NCI-H460 (cell line): ENCODE measurements at regions not wholly inside any gene's neighbourhood (a gene's known extent, or its start where the extent isn't known, plus 50 kb on each side); places are given as distances from the start of the nearest gene placed in this dataset.
A peak's percentile ranks its signal among the peaks of the same experiment; 100 is the strongest.
"Not testable (repeated sequence)": the region's sequence is repeated elsewhere in the genome, so short reads cannot be mapped to it uniquely, and the experiment has no call there.

Experiments
- DNase-seq: peaks from one replicate; pipeline ENCODE4 v3.0.0-alpha.2; 2016; ENCODE audit warnings: low read depth; ENCODE audit errors: extremely low read depth

DNA sequence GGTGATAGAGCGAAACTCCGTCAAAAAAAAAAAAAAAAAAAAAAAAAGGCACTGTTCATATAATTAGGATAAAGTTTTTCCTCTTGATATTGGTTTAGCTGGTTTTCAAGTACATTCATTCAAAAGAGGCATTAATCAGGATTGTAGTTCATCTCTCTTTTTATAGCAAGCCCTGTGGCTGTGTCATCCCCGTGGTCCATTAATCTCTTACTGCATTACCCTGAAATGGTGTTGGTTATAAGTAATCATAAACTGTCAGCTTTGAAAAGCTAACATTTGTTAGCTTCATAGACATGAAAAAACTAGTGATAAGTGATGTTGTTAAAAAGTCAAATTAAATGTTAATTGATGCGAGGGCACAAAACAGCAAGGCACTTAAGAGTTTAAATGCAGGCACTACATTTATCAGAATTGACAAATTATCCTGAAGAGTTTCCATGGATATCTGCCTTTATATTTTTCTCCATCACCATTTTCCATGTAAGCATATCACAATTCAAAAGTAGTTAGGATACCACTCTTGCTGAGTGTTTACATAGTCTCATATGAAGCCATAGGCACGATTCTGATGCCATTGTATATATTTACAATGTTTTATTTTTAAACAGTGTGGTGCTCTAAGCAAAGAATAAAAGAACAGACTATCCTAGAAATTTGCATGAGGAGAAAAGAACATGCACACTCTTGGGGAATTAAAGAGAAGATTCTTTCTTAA is 193.1 kb downstream of the OTOL1 start:
- no peak for DNase-seq

DNA sequence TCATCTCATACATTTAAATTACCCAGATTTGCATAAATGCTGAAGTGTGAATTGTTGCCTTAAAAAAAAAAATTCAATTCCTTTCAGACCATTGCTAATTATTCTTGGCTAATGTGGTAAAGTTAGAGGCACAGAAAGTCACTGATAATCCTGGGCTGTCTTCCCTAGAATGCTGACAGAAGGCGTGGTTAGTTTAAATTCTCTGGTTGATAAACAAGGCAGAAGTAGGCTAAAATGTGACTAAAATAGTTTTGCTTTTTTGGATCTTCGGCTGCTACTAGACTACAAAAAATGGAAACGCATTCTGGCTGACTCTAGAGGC is 193.7 kb downstream of the OTOL1 start:
- no peak for DNase-seq

DNA sequence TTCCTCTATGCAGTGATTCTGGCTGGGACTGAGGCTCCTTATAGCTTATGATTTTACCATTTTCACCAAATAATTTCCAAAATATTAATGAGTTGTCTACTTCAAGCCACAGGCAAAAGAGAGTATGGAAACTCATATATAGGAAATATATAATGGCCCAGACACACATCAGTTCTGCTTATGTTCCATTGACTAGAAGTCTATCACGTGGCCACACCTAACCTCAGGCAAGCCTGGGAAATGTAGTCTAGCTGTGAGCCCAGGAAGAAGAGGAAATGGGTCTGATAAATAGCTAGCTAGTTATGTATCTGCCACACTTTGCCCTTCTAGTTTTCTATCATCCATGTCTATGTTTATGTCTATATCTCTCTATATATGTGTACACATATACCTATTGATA is 195.1 kb downstream of the OTOL1 start:
- no peak for DNase-seq

DNA sequence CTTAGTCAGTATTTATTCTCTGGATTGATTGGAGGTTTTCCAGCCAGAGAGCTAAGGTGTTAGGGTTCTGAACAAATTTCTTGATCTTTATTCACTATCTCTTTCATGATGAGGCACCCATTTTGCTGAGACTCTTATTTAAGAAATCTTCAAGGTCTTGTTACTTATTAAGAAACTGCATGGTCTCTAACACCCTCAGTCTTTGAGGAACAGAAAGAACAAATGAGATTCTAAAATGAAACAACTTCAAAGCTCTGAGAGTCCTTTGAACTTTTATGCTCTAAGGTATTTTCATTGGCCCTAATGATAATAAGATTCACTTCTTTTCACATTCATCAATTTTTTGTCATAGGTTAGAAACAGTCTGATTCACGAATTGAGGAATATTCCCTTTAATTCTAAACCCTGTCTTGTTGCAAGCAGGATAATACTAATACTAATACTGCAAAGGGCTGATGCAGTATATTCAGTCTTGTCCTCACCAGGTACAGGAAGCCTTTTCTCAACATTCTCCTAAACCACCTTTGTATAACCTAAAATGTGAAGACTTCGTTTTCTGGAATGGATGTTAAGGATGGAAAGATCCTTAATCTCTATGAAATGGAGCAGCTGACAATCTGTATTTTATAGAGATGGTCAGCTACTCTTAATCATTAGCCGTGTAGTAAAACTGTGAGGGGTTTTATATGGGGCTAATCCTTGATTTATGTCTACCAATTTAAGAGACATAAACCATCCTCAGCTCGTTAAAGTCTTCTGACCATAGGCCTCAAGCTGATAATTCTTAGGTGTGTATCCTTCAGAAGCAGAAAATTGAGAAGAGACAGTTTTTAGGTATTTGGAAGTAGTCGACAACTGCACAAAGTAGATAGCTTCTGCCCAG is 198.3 kb downstream of the OTOL1 start:
- no peak for DNase-seq

DNA sequence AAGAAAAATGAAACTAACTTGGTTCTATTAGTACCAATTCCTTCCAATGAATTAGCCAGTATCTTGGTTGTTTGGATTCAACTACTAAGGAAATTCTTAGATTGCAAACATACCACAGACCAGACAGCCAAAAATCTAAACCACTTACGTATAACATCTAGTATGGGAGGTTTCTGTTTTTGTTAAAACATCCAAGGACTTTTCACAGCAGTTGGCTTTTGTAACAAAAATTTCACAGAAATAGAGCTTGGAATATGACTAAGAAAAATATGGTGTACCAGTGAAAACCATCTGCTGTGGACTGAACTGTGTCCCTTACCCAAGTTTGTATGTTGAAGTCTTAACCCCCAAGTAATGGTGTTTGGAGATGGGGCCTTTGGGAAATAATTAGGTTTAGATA is 199.2 kb downstream of the OTOL1 start:
- DNase-seq: no peak

DNA sequence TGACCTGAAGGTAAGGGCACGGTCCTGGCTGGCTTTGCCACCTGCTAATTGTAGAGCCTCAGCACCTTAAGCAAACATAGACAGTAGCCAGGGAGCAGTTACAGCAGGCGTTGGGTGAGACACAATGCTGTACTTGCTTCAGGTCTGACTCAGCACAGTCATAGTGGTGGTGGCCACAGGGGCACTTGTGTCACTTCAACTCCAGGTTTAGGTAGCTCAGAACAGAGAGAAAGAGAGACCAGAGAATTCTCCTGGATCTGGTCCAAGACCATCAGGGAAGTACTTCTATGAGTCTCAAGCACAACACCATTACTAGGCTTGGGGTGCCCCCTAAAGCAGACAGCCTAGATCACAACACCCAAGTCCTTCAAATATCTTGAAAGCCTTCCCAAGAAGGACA is 204.4 kb downstream of the OTOL1 start:
- DNase-seq: peak; percentile 6

DNA sequence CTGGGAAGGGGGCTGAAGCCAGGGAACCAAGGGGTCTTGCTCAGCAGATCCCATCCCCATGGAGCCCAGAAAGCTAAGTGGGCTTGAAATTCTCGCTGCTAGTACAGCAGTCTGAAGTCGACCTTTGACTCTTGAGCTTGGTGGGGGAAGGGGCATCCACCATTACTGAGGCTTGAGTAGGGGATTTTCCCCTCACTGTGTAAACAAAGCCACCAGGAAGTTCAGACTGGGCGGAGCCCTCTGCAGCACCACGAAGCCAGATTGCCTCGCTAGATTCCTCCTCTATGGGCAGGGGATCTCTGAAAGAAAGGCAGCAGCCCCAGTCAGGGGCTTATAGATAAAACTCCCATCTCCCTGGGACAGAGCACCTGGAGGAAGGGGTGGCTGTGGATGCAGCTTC is 210.6 kb downstream of the OTOL1 start:
- not testable (repeated sequence) for DNase-seq

DNA sequence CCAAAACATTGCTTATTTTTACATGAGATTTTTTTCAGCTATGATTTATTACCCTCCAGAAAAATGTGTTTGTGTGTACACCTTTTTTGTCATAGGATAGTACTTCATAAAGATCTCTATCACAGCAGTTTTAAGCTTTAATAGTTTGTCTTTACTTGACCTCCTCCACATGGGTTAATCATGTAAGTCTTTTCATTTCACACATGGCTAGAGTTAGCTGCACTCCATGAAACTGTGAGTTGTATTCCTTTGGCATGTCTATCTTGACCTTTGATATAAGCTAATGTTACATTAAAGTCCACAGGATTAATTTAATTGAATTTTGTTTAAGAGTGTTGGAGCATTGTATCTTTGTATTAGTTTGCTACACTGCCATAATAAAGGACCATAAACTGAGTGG is 217.1 kb downstream of the OTOL1 start:
- no peak for DNase-seq

DNA sequence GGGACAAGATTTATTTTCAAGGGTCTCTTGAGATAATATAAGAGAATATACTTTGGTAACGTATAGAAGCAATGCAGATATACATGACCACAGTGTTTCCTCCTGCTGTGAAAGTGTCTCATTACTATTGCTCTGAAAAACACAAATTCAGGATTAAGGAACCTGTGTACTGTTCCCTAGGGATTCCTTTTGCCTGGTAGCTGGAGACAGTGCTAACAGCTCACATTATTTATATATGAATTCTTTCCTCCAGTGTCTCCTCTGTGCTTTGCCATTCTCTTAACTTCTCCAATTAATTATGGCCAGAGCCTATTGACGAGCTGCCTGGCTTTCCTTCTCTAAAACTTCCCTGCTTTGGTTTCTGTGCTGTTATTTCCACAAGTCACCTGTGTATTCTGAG is 235.4 kb downstream of the OTOL1 start:
- no peak for DNase-seq

DNA sequence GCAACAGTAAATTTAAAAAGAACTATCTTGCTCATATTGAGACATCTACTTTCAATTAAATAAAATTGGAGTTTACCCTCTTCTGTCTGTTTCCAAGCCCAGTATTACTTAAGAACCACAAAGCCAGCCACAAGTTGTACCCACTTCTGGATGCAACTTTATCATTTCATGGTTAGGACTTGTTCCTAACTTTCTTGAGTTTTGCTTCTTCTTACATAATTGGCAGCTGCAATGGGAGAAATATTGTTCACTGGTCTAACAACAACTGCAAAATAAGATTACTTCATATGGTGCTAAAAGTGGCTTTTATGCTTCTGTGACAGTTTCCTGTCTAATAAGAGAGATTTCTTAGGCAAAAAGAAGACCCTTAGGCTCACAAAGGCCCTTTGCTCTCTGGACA is 240.6 kb downstream of the OTOL1 start:
- no peak for DNase-seq

DNA sequence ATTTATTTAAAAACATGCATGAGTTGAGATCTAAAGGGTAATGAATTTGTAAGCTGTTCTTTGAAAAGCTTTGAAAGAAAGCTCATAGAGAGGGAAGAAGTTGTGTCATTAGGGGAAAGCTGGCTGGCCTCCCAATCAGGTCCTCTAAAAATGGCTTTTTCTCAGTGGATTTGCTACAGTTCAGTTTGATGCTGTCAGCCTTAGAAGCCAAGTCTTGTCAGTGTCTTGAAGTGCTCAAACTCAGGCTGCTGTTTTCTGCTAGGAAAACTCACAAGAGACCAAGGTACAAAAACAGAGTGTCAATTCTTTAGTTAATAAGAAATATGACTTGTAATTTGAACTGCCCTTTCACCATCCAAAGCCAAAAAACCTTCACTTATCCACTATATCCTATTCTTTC is 243.8 kb downstream of the OTOL1 start:
- DNase-seq: no peak

DNA sequence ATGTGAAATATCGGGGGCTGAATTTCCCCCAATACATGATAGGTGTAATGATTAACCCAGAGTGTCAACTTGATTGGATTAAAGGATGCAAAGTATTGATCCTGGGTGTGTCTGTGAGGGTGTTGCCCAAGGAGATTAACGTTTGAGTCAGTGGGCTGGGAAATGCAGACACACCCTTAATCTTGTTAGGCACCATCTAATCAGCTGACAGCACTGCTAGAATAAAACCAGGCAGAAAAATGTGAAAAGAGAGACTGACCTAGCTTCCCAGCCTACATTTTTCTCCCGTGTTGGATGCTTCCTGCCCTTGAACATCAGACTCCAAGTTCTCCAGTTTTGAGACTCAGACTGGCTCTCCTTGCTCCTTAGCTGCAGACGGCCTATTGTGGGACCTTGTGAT is 247.8 kb downstream of the OTOL1 start:
- no peak for DNase-seq

DNA sequence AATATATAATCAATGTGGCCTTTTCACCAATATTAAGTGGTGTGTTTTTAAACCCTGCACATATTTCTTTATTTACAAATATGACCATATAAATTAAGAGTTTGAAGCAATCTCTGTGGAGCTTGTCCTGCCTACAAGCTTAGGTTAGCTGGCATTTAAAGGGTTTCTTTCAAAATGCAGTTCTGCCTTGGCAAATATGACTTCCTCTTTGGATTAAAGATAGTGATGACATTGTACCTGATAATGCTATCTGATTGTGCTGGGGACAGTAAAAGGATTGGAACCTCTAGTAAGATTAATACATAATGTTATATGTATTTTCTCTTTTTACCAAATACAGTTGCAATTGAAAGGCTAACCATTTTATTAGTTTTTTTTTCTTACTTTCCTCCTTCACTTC is 249.1 kb downstream of the OTOL1 start:
- DNase-seq: no peak

DNA sequence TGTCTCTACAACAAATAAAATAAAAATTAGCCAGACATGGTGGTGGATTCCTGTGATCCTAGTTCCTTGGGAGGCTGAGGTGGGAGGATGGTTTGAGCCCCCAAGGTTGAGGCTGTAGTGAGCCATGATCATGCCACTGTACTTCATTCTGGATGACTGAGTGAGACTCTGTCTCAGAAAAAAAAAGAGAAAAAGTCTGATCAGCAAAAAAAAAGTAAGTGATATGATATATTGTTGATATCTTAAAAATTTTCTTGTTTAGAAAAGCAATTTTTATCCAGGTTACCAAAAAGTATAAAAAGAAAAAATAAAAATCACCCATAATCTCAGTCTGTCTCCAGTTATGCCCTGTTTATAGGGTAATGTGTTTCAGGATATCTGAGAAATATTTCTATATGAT is 251.4 kb downstream of the OTOL1 start:
- DNase-seq: no peak

DNA sequence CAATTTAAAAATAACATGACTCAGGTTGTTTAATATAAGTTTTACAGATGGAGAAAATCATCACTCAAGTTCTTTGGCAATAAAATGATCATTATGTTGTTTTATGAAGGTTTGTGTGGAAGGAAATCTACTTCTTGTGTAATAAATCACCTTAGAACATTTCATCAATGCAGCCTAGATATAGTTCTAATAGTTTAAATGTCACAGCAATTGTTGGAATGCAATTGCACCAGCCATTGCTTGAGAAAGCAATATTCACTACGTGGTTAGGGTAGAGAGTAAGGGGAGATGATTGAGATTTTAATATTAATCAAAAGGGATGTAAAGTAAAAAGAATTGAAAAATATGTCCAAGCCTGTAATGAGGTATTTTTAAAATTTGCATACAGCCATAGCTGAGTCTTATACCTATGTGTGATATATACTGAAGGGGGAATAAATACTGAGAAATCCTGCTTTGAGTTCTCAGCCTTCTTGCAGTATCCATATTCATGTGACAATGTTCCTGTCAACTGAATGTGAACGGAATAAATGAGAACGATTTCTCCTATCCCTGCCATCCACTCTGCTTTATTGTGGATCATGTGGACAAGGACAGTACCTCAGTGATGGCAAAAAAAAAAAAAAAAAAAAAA is 257.9 kb downstream of the OTOL1 start:
- DNase-seq: no peak

DNA sequence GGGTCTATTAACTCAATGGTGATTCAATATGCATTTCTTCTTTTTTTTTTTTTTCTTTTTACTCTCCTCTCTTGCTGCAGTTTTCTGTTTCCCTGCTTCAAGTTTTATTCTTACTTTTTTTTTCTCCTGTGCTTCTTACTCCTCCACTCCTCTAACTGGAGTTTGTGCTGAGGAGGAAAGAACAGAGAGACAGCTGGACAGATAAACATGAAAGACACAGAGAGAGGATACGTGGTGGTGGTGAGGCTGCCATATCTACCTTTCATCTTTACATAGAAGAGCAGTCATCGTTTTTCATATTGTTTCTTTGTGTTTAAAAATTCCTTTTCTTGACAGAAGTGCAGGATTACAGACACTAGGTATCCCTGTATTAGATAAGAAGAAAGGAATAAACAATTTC is 262.8 kb downstream of the OTOL1 start:
- DNase-seq: no peak

DNA sequence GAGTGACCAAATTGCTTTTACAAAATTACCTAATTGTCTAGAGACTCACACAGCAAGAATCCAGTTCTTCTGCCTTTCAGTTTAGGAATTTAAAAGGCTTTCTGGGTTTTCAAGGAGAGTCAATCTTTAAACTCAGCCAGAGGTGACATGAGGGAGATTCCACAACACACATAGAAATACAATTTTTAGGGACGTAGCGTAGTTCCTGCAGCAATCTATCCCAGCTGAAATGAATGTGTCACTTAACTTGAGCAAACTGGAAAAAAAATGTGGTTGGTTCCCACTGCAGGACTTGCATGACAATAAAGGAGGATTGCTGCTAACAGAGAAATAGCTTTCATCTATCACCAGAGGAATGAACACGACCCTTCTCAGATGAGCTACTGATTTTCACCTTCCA is 269.7 kb downstream of the OTOL1 start:
- no peak for DNase-seq

DNA sequence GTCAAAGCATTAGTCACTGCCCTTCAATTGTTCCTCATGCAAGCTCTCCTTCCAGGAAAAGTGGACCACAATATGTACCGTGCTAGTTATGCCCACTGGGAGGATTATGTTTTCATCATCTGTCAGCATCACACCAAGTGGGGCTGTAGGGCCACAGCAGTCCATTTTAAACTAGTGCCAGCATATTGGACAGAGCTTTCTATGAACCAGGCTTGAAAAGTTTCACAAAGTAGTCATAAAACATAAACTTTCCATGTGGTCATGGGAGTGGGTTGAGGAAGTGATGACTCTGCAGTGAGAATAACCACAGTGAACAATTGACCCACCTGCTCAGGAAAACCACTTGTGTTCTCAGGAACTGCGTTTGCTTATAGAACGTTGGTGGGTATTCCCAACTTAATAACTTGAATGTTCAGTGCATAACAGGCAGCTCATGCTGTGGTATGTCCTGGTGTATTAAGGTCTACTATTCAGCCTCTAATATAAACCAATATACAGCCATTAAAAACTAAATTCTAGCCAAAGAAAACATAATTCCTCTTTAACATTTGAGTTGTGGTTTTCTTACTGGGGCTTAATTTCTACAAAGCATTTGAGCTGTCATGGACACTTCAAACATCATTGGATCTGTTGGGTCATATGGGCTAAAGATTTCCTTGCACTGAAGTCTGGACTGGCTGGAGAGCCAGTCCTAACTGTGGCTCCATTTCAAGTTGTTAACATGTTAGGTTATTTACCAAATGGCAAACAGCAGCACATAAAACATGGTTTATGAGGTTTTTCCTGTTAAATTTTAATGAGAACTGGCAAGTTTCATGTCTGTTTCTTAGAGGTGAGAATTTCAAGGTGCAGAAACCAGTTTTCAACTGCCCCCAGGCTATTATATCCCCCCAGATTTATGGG is 274.1 kb downstream of the OTOL1 start:
- DNase-seq: no peak

DNA sequence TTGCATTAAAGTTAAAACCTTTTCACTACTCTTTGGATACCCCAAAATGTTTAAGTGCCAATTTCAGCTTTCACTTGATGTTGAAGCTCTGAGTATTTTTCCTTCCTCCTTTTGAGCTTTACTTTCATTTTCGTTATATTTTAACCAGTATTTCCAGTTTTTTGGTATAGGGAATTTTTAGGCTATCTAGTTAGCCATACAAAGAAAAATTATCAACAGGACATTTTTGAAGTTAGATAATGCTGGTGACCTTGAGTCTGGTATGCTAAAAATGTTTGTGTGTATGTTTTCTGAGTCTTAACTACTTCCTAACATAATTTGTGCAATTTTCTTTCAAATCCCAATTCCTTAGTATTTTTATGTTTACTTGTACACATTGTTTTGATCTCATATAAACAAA is 284.8 kb downstream of the OTOL1 start:
- DNase-seq: no peak

DNA sequence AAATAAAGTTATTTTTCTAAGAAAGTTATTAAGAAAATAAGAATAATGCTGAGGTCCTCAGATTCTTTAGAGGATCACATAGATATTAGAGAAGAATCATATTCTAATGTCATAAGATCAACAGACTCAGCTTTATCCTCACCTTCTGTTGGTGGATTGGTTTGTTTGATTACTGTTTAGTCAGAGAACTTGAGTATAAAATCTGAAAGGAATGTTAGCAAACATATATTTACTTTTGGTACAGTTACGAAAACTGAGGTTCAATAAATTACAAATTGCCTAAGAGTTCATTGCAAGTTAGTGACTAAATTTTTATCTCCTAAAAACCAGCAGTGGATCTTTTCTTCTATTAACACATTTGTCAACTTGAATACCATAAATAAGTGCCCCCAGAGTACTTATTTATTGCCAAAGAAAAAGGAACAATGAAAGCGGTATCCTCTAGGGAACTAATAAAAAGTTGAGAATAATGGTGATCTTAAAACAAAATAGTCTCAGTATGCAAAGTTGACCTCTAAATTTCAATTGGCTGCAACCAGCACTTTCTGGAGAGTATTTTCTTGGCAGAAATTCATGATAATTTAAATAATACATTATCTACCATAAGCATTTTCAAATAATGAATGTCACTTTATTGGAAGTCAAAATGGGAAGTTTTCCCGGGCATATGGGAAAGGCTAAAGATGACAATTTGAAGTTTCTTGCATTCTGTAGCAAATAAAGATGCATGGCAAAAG is 296.8 kb downstream of the OTOL1 start:
- DNase-seq: no peak
